ACC112 (cell line): ENCODE measurements at regions not wholly inside any gene's neighbourhood (a gene's known extent, or its start where the extent isn't known, plus 50 kb on each side); places are given as distances from the start of the nearest gene placed in this dataset.
"Not testable (repeated sequence)": the region's sequence is repeated elsewhere in the genome, so short reads cannot be mapped to it uniquely, and the experiment has no call there.

Source experiments
- H2AFZ ChIP-seq: fragments of 200-600 bp; sonication (generic); one replicate; pipeline ENCODE4 v1.6.0; 2017; ENCODE audit warnings: antibody characterized with exemption, low read length; ENCODE audit not compliant: unreplicated experiment
- H3K27ac ChIP-seq: fragments of 200-600 bp; sonication (generic); 2 replicates; pipeline ENCODE4 v1.5.1; 2014; ENCODE audit warnings: low read depth, mild to moderate bottlenecking, antibody characterized with exemption, low read length, moderate library complexity
- H3K27me3 ChIP-seq: fragments of 200-600 bp; sonication (generic); 2 replicates; pipeline ENCODE4 v1.6.1; 2014; ENCODE audit warnings: mild to moderate bottlenecking, antibody characterized with exemption, low read length, moderate library complexity, mixed read lengths; ENCODE audit not compliant: insufficient read depth
- H3K36me3 ChIP-seq: fragments of 200-600 bp; sonication (generic); 2 replicates; pipeline ENCODE4 v1.6.1; 2016; ENCODE audit warnings: mild to moderate bottlenecking, antibody characterized with exemption, low read length, moderate library complexity, mixed read lengths; ENCODE audit not compliant: insufficient read depth
- H3K4me1 ChIP-seq: fragments of 200-600 bp; sonication (generic); one replicate; pipeline ENCODE4 v1.6.1; 2016; ENCODE audit warnings: low read length, mixed read lengths; ENCODE audit not compliant: insufficient read depth, unreplicated experiment, control insufficient read depth
- H3K4me3 ChIP-seq: fragments of 200-600 bp; sonication (generic); 2 replicates; pipeline ENCODE4 v1.5.1; 2014; ENCODE audit warnings: mild to moderate bottlenecking, low read depth, low read length
- H3K79me2 ChIP-seq: fragments of 200-600 bp; sonication (generic); one replicate; pipeline ENCODE4 v1.6.0; 2016; ENCODE audit warnings: low read length; ENCODE audit not compliant: control insufficient read depth, unreplicated experiment, insufficient read depth

GRCh38 chr3:20618181-20618580, 432.2 kb upstream of the SGO1 start:
- H2AFZ ChIP-seq, H3K4me3 ChIP-seq, H3K27ac ChIP-seq, H3K4me1 ChIP-seq, H3K27me3 ChIP-seq, H3K36me3 ChIP-seq, H3K79me2 ChIP-seq: not testable (repeated sequence)

GRCh38 chr3:20615982-20616381, 430.0 kb upstream of the SGO1 start:
- H3K4me3 ChIP-seq, H3K27me3 ChIP-seq, H3K27ac ChIP-seq, H3K4me1 ChIP-seq, H3K36me3 ChIP-seq, H3K79me2 ChIP-seq, H2AFZ ChIP-seq: not testable (repeated sequence)

- Histone ChIP-seq H3K4me1 (no peaks in the 10 kb centered on the region), H3K27me3 (no peaks in the 10 kb centered on the region), H3K4me3 (no peak overlapping the region), H3K27ac (no peak overlapping the region), H3K79me2 (no peaks in the 10 kb centered on the region), H3K36me3 (no peaks in the 10 kb centered on the region), H2AFZ (no peak overlapping the region)
Observed at GRCh38 chr3:20608054-20608738, 422.2 kb upstream of the SGO1 start.

GRCh38 chr3:20604659-20605058, 418.7 kb upstream of the SGO1 start:
- Histone ChIP-seq H3K36me3 (no peaks in the 10 kb centered on the region), H2AFZ (no peak overlapping the region), H3K79me2 (no peaks in the 10 kb centered on the region), H3K27ac (no peak overlapping the region), H3K27me3 (no peaks in the 10 kb centered on the region), H3K4me1 (no peaks in the 10 kb centered on the region), H3K4me3 (no peak overlapping the region)

GRCh38 chr3:20589275-20589674, 403.3 kb upstream of the SGO1 start:
- Histone ChIP-seq H3K27ac (no peak overlapping the region), H3K27me3 (no peaks in the 10 kb centered on the region), H3K79me2 (no peaks in the 10 kb centered on the region), H3K36me3 (no peaks in the 10 kb centered on the region), H2AFZ (no peak overlapping the region), H3K4me1 (no peaks in the 10 kb centered on the region), H3K4me3 (no peak overlapping the region)

GRCh38 chr3:20588781-20589180, 402.8 kb upstream of the SGO1 start:
- no peaks in the 10 kb centered on the region for H3K27me3 ChIP-seq
- no peaks in the 10 kb centered on the region for H3K36me3 ChIP-seq
- no peak overlapping the region for H3K4me3 ChIP-seq
- no peak overlapping the region for H3K27ac ChIP-seq
- H2AFZ ChIP-seq: no peak overlapping the region
- H3K79me2 ChIP-seq: no peaks in the 10 kb centered on the region
- H3K4me1 ChIP-seq: no peaks in the 10 kb centered on the region

- H3K27ac ChIP-seq: no peak overlapping the region
- no peak overlapping the region for H2AFZ ChIP-seq
- no peaks in the 10 kb centered on the region for H3K79me2 ChIP-seq
- no peaks in the 10 kb centered on the region for H3K36me3 ChIP-seq
- H3K4me3 ChIP-seq: no peak overlapping the region
- H3K4me1 ChIP-seq: no peaks in the 10 kb centered on the region
- no peaks in the 10 kb centered on the region for H3K27me3 ChIP-seq
Observed at GRCh38 chr3:20583648-20584047, 397.6 kb upstream of the SGO1 start.

- Histone ChIP-seq H3K36me3 (no peaks in the 10 kb centered on the region), H3K4me1 (peaks cover 32% of the 10 kb centered on the region), H3K4me3 (no peak overlapping the region), H2AFZ (no peak overlapping the region), H3K27me3 (no peaks in the 10 kb centered on the region), H3K27ac (no peak overlapping the region), H3K79me2 (no peaks in the 10 kb centered on the region)
Observed at GRCh38 chr3:20576228-20576627, 390.2 kb upstream of the SGO1 start.

- H3K27ac ChIP-seq: peak overlapping the region; percentile 83
- no peak overlapping the region for H2AFZ ChIP-seq
- H3K4me1 ChIP-seq: peaks cover 32% of the 10 kb centered on the region
- H3K4me3 ChIP-seq: peak overlapping the region; percentile 41; the same call in 1 of the 2 replicates
- H3K79me2 ChIP-seq: no peaks in the 10 kb centered on the region
- H3K36me3 ChIP-seq: no peaks in the 10 kb centered on the region
- no peaks in the 10 kb centered on the region for H3K27me3 ChIP-seq
Observed at GRCh38 chr3:20575146-20575545, 389.1 kb upstream of the SGO1 start.

- H2AFZ ChIP-seq: no peak overlapping the region
Observed at GRCh38 chr3:20574746-20575145, 388.7 kb upstream of the SGO1 start.

GRCh38 chr3:20573175-20573574, 387.2 kb upstream of the SGO1 start:
- no peak overlapping the region for H2AFZ ChIP-seq
- peak overlapping the region; percentile 83; the same call in 1 of the 2 replicates for H3K27ac ChIP-seq
- H3K4me1 ChIP-seq: peaks cover 32% of the 10 kb centered on the region
- H3K36me3 ChIP-seq: no peaks in the 10 kb centered on the region
- H3K27me3 ChIP-seq: no peaks in the 10 kb centered on the region
- no peaks in the 10 kb centered on the region for H3K79me2 ChIP-seq
- no peak overlapping the region for H3K4me3 ChIP-seq

More at GRCh38 chr3:20574746-20575145, 388.7 kb upstream of the SGO1 start:
- Histone ChIP-seq H3K36me3 (no peaks in the 10 kb centered on the region), H3K79me2 (no peaks in the 10 kb centered on the region), H3K27me3 (no peaks in the 10 kb centered on the region), H3K4me1 (peaks cover 32% of the 10 kb centered on the region), H3K4me3 (peak overlapping the region; percentile 41; the same call in 1 of the 2 replicates), H3K27ac (peak overlapping the region; percentile 83)
